Esophagus muscularis mucosa (tissue), 3 donors: ENCODE measurements at regions not wholly inside any gene's neighbourhood (a gene's known extent, or its start where the extent isn't known, plus 50 kb on each side); places are given as distances from the start of the nearest gene placed in this dataset.

Source experiments
- CTCF ChIP-seq, 3 experiments: fragments of 200-600 bp in 2 of 3; fragments of 450-650 bp in 1 of 3; sonication (generic) in 2 of 3; IDR thresholded peaks; one replicate each; pipeline ENCODE4 v1.5.1; 2017 to 2019; ENCODE audit warnings: antibody characterized with exemption in 3 of 3, mild to moderate bottlenecking in 2 of 3, moderate library complexity in 1 of 3
- POLR2A ChIP-seq: fragments of 450-650 bp; IDR thresholded peaks from one replicate; pipeline ENCODE4 v1.6.1; 2017; ENCODE audit warnings: antibody characterized with exemption, moderate library complexity, mild to moderate bottlenecking, low read depth

GRCh38 chr1:224534731-224535130 lies 81.4 kb upstream of the CNIH3 start:
- TF ChIP-seq CTCF (IDR thresholded peaks at IDR 0.05) (no peak), POLR2A (no peak)
